Peyer's patch (tissue), 4 donors: ENCODE measurements at regions not wholly inside any gene's neighbourhood (a gene's known extent, or its start where the extent isn't known, plus 50 kb on each side); places are given as distances from the start of the nearest gene placed in this dataset.

Experiments
- CTCF ChIP-seq, 6 experiments: fragments of 450-650 bp in 4 of 6; fragments of 200-600 bp in 2 of 6; sonication (generic) in 1 of 6; IDR thresholded peaks; one replicate each; pipeline ENCODE4 v1.5.1; 2017 to 2019; ENCODE audit warnings: antibody characterized with exemption in 6 of 6, mild to moderate bottlenecking in 3 of 6, moderate library complexity in 1 of 6
- POLR2A ChIP-seq, 2 donors: fragments of 450-650 bp; IDR thresholded peaks; one replicate each; pipeline ENCODE4 v1.5.1; 2017; ENCODE audit warnings: antibody characterized with exemption in 2 of 2, mild to moderate bottlenecking in 2 of 2, moderate library complexity in 2 of 2

GRCh38 chr3:168473334-168473890 is 377.7 kb upstream of the GOLIM4 start:
- TF ChIP-seq POLR2A (IDR thresholded peaks at IDR 0.05) (no peak), CTCF (IDR thresholded peaks at IDR 0.05) (no peak)
